HepG2 (cell line): ENCODE measurements at regions not wholly inside any gene's neighbourhood (a gene's known extent, or its start where the extent isn't known, plus 50 kb on each side); places are given as distances from the start of the nearest gene placed in this dataset.

Experiments used
- ATAC-seq: fragments of 200-7000 bp; cut with Tn5 transposase; 3 replicates; pipeline ENCODE4 v1.9.1; 2020; ENCODE audit warnings: mild to moderate bottlenecking, moderate library complexity
- BruUV-seq: library from RNA; stranded (reverse); fragments of 400-500 nt; replicated peaks from 2 replicates; lab custom pipeline; 2021; lab: Mats Ljungman, UMichigan
- CTCF ChIA-PET: fragments of 300-600 bp; formaldehyde crosslinking; extraction: SDS; loops from one replicate; lab custom pipeline; 2021; ENCODE audit warnings: low total read pairs, inconsistent platforms, low intra/inter-chr PET ratio; lab: Yijun Ruan, JAX
- POLR2A ChIA-PET: fragments of 350-600 bp; sonication (Branson Sonifier 250); formaldehyde crosslinking; loops from one replicate; lab custom pipeline; 2020; ENCODE audit warnings: antibody characterized with exemption, inconsistent platforms; lab: Yijun Ruan, JAX
- DNase-seq: peaks from one replicate; pipeline ENCODE4 v3.0.0-alpha.2; 2015; ENCODE audit warnings: low spot score
- FAIRE-seq: peaks from 3 replicates; lab custom pipeline; 2011; peaks lifted over from hg19 to GRCh38; lab: Jason Lieb, UNC
- H2AFZ ChIP-seq: one replicate; pipeline ENCODE4 v1.6.1; 2011; ENCODE audit warnings: low read length, inconsistent platforms
- H3K27ac ChIP-seq: fragments of 300-600 bp; 3 replicates; pipeline ENCODE4 v1.8.0; 2011; ENCODE audit warnings: mixed run types, mild to moderate bottlenecking, mixed read lengths, low read length, inconsistent platforms; ENCODE audit not compliant: insufficient read depth; ENCODE audit errors: extremely low read length
- H3K27me3 ChIP-seq, 2 experiments: fragments of 200-600 bp in 1 of 2; 2 replicates in 1 of 2; 3 replicates in 1 of 2; pipeline versions ENCODE4 v1.6.0 to v1.8.0; 2011; ENCODE audit warnings: low read length in 2 of 2, mild to moderate bottlenecking in 2 of 2, moderate library complexity in 2 of 2, inconsistent platforms in 1 of 2; ENCODE audit not compliant: insufficient read depth in 2 of 2, control insufficient read depth in 1 of 2
- H3K36me3 ChIP-seq, 2 experiments: fragments of 200-600 bp in 1 of 2; replicated peaks in 1 of 2; 2 replicates in 1 of 2; 3 replicates in 1 of 2; pipeline versions ENCODE4 v1.5.1 to v1.8.0; 2011; ENCODE audit warnings: low read length in 2 of 2, inconsistent platforms in 1 of 2; ENCODE audit not compliant: insufficient read depth in 2 of 2, control insufficient read depth in 1 of 2
- H3K4me1 ChIP-seq: 2 replicates; pipeline ENCODE4 v1.5.1; 2012; ENCODE audit warnings: low read length, inconsistent platforms; ENCODE audit not compliant: insufficient read depth
- H3K4me2 ChIP-seq: 2 replicates; pipeline ENCODE4 v1.6.0; 2011; ENCODE audit warnings: low read depth, low read length, inconsistent platforms
- H3K4me3 ChIP-seq, 3 experiments: fragments of 200-600 bp in 1 of 3; sonication (generic), shearing (Covaris generic) in 1 of 3; replicated peaks in 1 of 3; 2 replicates each; pipeline ENCODE4 v1.5.1; 2011 to 2016; ENCODE audit warnings: low read length in 3 of 3, inconsistent platforms in 2 of 3, low read depth in 2 of 3, mild to moderate bottlenecking in 2 of 3, control low read depth in 1 of 3, mixed read lengths in 1 of 3; ENCODE audit not compliant: insufficient read depth in 1 of 3
- H3K79me2 ChIP-seq: one replicate; pipeline ENCODE4 v1.6.1; 2011; ENCODE audit warnings: low read length, inconsistent platforms; ENCODE audit not compliant: insufficient read depth
- H3K9ac ChIP-seq: 2 replicates; pipeline ENCODE4 v1.6.0; 2011; ENCODE audit warnings: mild to moderate bottlenecking, low read depth, low read length, inconsistent platforms; ENCODE audit not compliant: insufficient read depth
- H3K9me3 ChIP-seq: 2 replicates; pipeline ENCODE4 v1.5.1; 2012; ENCODE audit warnings: mild to moderate bottlenecking, low read length
- H4K20me1 ChIP-seq: 2 replicates; pipeline ENCODE4 v1.6.0; 2011; ENCODE audit warnings: inconsistent platforms, mild to moderate bottlenecking, low read length, moderate library complexity; ENCODE audit not compliant: insufficient read depth
- BRCA1 ChIP-seq: sonication (generic); formaldehyde crosslinking; IDR thresholded peaks from 2 replicates; pipeline ENCODE4 v1.4.0; 2020; ENCODE audit warnings: missing genetic modification reagents
- CEBPB ChIP-seq: IDR thresholded peaks from 2 replicates; pipeline ENCODE4 v1.6.1; 2011; ENCODE audit warnings: low read depth, low read length, improper control_type of control experiment, borderline replicate concordance
- ZFP36 ChIP-seq: fragments of 150-350 bp; IDR thresholded peaks from 2 replicates; pipeline ENCODE4 v1.6.1; 2018; ENCODE audit warnings: borderline replicate concordance, low read length, low read depth; ENCODE audit not compliant: partially characterized antibody
- ZNF337 ChIP-seq: sonication (generic); formaldehyde crosslinking; IDR thresholded peaks from 2 replicates; pipeline ENCODE4 v1.5.1; 2020; ENCODE audit warnings: missing genetic modification reagents, low read depth, mild to moderate bottlenecking, borderline replicate concordance
- ZNF468 ChIP-seq: sonication (generic); formaldehyde crosslinking; IDR thresholded peaks from 2 replicates; pipeline ENCODE4 v1.8.0; 2022; ENCODE audit warnings: mild to moderate bottlenecking, moderate library complexity, missing genetic modification reagents
- ZNF550 ChIP-seq: sonication (generic); formaldehyde crosslinking; IDR thresholded peaks from 2 replicates; pipeline ENCODE4 v1.4.0; 2020; ENCODE audit warnings: mild to moderate bottlenecking, missing genetic modification reagents, borderline replicate concordance
- ZNF713 ChIP-seq: sonication (generic); formaldehyde crosslinking; IDR thresholded peaks from 2 replicates; pipeline ENCODE4 v1.4.0; 2020; ENCODE audit warnings: mild to moderate bottlenecking, missing genetic modification reagents
- ZSCAN31 ChIP-seq: sonication (generic); formaldehyde crosslinking; IDR thresholded peaks from 2 replicates; pipeline ENCODE4 v1.5.0; 2020; ENCODE audit warnings: low read depth, mild to moderate bottlenecking, missing genetic modification reagents
- WGBS: methylation state at CpG from one replicate; pipeline ENCODE4 v1.1.6; 2017; ENCODE audit warnings: low lambda C conversion rate; 5-methylcytosine and 5-hydroxymethylcytosine counted together
- in situ Hi-C: cut with HindIII; loops from 2 replicates; pipeline ENCODE4 v1.10.0; 2017; ENCODE audit warnings: low pct_unique_long_range_greater_than_20kb; ENCODE audit not compliant: extremely low pct_ligation_motif_present
- intact Hi-C: fragments of 100-400 bp; cut with micrococcal nuclease; formaldehyde crosslinking; loops from one replicate; pipeline ENCODE4 v1.10.0; 2022; ENCODE audit not compliant: unreplicated experiment
- TF ChIP-seq, protein P1 (sequence below): sonication (generic); formaldehyde crosslinking; IDR thresholded peaks from 2 replicates; pipeline ENCODE4 v1.4.0; 2020; ENCODE audit warnings: missing genetic modification reagents
- TF ChIP-seq, protein P2 (sequence below): sonication (generic); formaldehyde crosslinking; IDR thresholded peaks from 2 replicates; pipeline ENCODE4 v1.4.0; 2020; ENCODE audit warnings: low read depth, mild to moderate bottlenecking, missing genetic modification reagents

DNA sequence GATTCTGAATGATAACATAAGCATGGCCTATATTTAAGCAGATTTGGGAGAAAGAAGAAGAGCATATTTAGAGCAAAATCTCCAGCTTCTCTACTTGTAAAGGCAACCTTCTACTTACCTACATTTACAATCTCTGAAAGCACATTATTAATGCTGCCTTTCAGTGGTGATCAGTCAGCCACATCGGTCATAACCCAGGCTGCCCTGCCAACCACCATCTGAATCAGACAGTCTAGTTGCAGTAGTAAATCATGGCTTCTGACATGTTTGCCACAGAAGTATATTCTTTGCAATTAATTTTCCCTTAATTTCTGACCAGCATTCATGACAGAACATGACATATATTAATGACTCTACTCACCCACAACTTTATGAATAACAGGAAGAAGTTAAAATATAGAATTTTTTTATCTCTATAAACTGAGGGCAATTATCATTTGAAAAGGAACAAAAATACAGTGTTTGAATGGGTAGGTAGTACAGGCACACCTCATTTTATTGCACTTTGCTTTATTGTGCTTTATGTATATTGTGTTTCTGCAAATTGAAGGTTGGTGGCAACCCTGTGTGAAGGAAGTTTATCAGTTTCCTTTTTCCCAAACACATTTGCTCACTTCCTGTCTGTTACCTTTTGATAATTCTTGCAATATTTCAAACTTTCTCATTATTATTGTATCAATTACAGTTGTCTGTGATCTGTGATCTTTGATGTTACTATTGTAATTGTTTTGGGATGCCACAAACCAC lies 531.6 kb upstream of the CHAC2 start:
- no peak overlapping the region for H3K4me2 ChIP-seq
- no peaks in the 10 kb centered on the region for H3K36me3 ChIP-seq
- in situ Hi-C loops, result no loop called here
- no peaks in the 10 kb centered on the region for H3K79me2 ChIP-seq
- H3K27ac ChIP-seq, result no peak overlapping the region
- DNase-seq (no peak), ATAC-seq (no peak), FAIRE-seq (no peak)
- ChIA-PET CTCF (no interaction called here), POLR2A (no interaction called here)
- H3K9me3 ChIP-seq, result no peaks in the 10 kb centered on the region
- no peak overlapping the region for H3K9ac ChIP-seq
- no peaks in the 10 kb centered on the region for H3K4me1 ChIP-seq
- no peak overlapping the region for H3K4me3 ChIP-seq
- intact Hi-C loops, result no loop called here
- H2AFZ ChIP-seq, result no peak overlapping the region
- no peaks in the 10 kb centered on the region for H3K27me3 ChIP-seq
- 0% methylated on average over 1 of the region's 1 CpG for WGBS
- no peaks in the 10 kb centered on the region for H4K20me1 ChIP-seq
- BruUV-seq, result no TSS peak
- TF ChIP-seq ZFP36 (no peak), ZNF337 (no peak), ZNF550 (CRISPR knock-in tag) (no peak), ZNF468 (CRISPR knock-in tag) (no peak)
- TF ChIP-seq, protein P1, sequence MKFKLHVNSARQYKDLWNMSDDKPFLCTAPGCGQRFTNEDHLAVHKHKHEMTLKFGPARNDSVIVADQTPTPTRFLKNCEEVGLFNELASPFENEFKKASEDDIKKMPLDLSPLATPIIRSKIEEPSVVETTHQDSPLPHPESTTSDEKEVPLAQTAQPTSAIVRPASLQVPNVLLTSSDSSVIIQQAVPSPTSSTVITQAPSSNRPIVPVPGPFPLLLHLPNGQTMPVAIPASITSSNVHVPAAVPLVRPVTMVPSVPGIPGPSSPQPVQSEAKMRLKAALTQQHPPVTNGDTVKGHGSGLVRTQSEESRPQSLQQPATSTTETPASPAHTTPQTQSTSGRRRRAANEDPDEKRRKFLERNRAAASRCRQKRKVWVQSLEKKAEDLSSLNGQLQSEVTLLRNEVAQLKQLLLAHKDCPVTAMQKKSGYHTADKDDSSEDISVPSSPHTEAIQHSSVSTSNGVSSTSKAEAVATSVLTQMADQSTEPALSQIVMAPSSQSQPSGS (CRISPR knock-in tag), result no peak

DNA sequence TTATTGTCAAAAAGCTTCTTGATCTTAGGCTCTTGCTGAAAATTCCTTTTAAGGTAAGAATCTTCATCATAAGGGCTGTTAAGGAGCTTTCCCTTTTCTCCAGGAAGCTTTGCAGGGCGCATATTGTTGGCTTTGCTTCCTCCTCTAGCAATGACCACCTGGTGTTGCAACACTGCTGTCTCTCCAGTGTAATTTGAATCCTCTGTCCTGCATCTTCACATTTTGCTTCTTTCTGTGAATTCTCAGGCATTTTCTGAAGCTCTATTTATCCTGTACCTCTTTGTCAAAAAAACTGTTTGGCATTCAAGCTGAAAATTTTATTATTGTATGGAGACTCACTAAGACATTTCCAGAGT lies 533.1 kb upstream of the CHAC2 start:
- Histone ChIP-seq H3K4me1 (no peaks in the 10 kb centered on the region), H3K27ac (no peak overlapping the region), H3K9me3 (no peaks in the 10 kb centered on the region), H4K20me1 (no peaks in the 10 kb centered on the region), H2AFZ (no peak overlapping the region), H3K79me2 (no peaks in the 10 kb centered on the region), H3K9ac (no peak overlapping the region), H3K27me3 (no peaks in the 10 kb centered on the region), H3K36me3 (no peaks in the 10 kb centered on the region), H3K4me2 (no peak overlapping the region), H3K4me3 (no peak overlapping the region)
- no peak for TF ChIP-seq BRCA1
- TF ChIP-seq CEBPB, result peak; percentile 51; the same call in 1 of the 2 replicates
- no peak for TF ChIP-seq ZNF713 (CRISPR knock-in tag)
- no peak for TF ChIP-seq ZSCAN31 (CRISPR knock-in tag)
- TF ChIP-seq, protein P2, sequence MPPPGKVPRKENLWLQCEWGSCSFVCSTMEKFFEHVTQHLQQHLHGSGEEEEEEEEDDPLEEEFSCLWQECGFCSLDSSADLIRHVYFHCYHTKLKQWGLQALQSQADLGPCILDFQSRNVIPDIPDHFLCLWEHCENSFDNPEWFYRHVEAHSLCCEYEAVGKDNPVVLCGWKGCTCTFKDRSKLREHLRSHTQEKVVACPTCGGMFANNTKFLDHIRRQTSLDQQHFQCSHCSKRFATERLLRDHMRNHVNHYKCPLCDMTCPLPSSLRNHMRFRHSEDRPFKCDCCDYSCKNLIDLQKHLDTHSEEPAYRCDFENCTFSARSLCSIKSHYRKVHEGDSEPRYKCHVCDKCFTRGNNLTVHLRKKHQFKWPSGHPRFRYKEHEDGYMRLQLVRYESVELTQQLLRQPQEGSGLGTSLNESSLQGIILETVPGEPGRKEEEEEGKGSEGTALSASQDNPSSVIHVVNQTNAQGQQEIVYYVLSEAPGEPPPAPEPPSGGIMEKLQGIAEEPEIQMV, result no peak
- CTCF ChIA-PET, result no interaction called here
- no TSS peak for BruUV-seq
- ATAC-seq, result no peak
- DNase-seq, result no peak
- POLR2A ChIA-PET, result no interaction called here
- intact Hi-C loops (no loop called here), in situ Hi-C loops (no loop called here)
- no peak for FAIRE-seq
- WGBS, result 0% methylated on average over 1 of the region's 1 CpG
